Liver (tissue), 3 donors: ENCODE measurements at regions not wholly inside any gene's neighbourhood (a gene's known extent, or its start where the extent isn't known, plus 50 kb on each side); places are given as distances from the start of the nearest gene placed in this dataset.

Experiments used
- EGR1 ChIP-seq, 2 donors: IDR thresholded peaks; 2 replicates each; pipeline ENCODE4 v1.6.1; 2016 to 2018; ENCODE audit warnings: antibody characterized with exemption in 2 of 2, low read depth in 2 of 2
- GABPA ChIP-seq, 2 donors: IDR thresholded peaks in 1 of 2; conservative IDR thresholded peaks in 1 of 2; 2 replicates each; pipeline ENCODE4 v1.6.1; 2016; ENCODE audit warnings: antibody characterized with exemption in 2 of 2, mild to moderate bottlenecking in 1 of 2, moderate library complexity in 1 of 2
- JUND ChIP-seq, 2 donors: IDR thresholded peaks; 2 replicates each; pipeline ENCODE4 v1.6.1; 2016; ENCODE audit warnings: antibody characterized with exemption in 2 of 2
- RAD21 ChIP-seq, 2 donors: IDR thresholded peaks; 2 replicates each; pipeline ENCODE4 v1.6.1; 2016; ENCODE audit warnings: antibody characterized with exemption in 2 of 2, mild to moderate bottlenecking in 2 of 2
- RXRA ChIP-seq, 2 donors: IDR thresholded peaks; 2 replicates each; pipeline ENCODE4 v1.6.1; 2017 to 2018; ENCODE audit warnings: antibody characterized with exemption in 2 of 2, mild to moderate bottlenecking in 1 of 2
- SP1 ChIP-seq: IDR thresholded peaks from 2 replicates; pipeline ENCODE4 v1.6.1; 2018; ENCODE audit warnings: antibody characterized with exemption, mild to moderate bottlenecking
- TAF1 ChIP-seq: conservative IDR thresholded peaks from 2 replicates; pipeline ENCODE4 v1.6.1; 2016; ENCODE audit warnings: antibody characterized with exemption, mild to moderate bottlenecking
- YY1 ChIP-seq: IDR thresholded peaks from 2 replicates; pipeline ENCODE4 v1.6.1; 2016; ENCODE audit warnings: antibody characterized with exemption, mild to moderate bottlenecking
- TF ChIP-seq, protein P1 (sequence below): IDR thresholded peaks from 2 replicates; pipeline ENCODE4 v1.6.1; 2016; ENCODE audit warnings: antibody characterized with exemption
- TF ChIP-seq, protein P2 (sequence below): fragments of 150-350 bp; IDR thresholded peaks from 2 replicates; pipeline ENCODE4 v1.5.1; 2017; ENCODE audit warnings: improper control_type of control experiment, low read depth, low read length; ENCODE audit not compliant: missing input control
- TF ChIP-seq, protein P3 (sequence below): IDR thresholded peaks from 2 replicates; pipeline ENCODE4 v1.6.1; 2016; ENCODE audit warnings: antibody characterized with exemption
- TF ChIP-seq, protein P4 (sequence below): IDR thresholded peaks from 2 replicates; pipeline ENCODE4 v1.6.1; 2016; ENCODE audit warnings: antibody characterized with exemption, mild to moderate bottlenecking
- donor health status: healthy.
- donor health status: healthy.

DNA sequence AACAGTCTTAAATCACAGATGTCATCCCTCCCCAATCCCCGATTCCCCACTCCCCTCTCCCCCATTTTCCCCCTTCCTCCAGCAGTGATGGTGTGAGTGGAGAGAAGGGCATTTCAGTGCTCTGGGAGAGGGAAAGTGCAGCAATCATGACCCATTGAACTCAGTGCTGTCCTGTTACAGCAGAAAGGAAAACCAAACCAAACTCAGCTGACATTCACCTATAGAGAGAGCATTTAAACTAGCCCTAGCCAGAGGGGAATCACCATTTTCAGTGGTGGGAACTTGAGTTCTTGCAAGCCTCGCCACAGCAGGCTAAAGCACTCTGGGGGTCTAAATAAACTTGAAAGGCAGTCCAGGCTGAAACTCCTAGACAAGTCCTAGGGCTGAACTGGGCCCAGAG lies 129.9 kb upstream of the COL21A1 start:
- no peak for TF ChIP-seq RAD21 (IDR thresholded peaks at IDR 0.05)
- TF ChIP-seq, protein P1, sequence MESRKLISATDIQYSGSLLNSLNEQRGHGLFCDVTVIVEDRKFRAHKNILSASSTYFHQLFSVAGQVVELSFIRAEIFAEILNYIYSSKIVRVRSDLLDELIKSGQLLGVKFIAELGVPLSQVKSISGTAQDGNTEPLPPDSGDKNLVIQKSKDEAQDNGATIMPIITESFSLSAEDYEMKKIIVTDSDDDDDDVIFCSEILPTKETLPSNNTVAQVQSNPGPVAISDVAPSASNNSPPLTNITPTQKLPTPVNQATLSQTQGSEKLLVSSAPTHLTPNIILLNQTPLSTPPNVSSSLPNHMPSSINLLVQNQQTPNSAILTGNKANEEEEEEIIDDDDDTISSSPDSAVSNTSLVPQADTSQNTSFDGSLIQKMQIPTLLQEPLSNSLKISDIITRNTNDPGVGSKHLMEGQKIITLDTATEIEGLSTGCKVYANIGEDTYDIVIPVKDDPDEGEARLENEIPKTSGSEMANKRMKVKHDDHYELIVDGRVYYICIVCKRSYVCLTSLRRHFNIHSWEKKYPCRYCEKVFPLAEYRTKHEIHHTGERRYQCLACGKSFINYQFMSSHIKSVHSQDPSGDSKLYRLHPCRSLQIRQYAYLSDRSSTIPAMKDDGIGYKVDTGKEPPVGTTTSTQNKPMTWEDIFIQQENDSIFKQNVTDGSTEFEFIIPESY, result no peak
- TF ChIP-seq, protein P2, sequence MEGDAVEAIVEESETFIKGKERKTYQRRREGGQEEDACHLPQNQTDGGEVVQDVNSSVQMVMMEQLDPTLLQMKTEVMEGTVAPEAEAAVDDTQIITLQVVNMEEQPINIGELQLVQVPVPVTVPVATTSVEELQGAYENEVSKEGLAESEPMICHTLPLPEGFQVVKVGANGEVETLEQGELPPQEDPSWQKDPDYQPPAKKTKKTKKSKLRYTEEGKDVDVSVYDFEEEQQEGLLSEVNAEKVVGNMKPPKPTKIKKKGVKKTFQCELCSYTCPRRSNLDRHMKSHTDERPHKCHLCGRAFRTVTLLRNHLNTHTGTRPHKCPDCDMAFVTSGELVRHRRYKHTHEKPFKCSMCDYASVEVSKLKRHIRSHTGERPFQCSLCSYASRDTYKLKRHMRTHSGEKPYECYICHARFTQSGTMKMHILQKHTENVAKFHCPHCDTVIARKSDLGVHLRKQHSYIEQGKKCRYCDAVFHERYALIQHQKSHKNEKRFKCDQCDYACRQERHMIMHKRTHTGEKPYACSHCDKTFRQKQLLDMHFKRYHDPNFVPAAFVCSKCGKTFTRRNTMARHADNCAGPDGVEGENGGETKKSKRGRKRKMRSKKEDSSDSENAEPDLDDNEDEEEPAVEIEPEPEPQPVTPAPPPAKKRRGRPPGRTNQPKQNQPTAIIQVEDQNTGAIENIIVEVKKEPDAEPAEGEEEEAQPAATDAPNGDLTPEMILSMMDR, result no peak
- TF ChIP-seq, protein P3, sequence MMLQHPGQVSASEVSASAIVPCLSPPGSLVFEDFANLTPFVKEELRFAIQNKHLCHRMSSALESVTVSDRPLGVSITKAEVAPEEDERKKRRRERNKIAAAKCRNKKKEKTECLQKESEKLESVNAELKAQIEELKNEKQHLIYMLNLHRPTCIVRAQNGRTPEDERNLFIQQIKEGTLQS, result no peak
- TF ChIP-seq YY1, result no peak
- TF ChIP-seq JUND (IDR thresholded peaks at IDR 0.05), result no peak
- TF ChIP-seq GABPA (IDR thresholded peaks at IDR 0.05 in 1 of 2, conservative IDR thresholded peaks at IDR 0.05 in 1 of 2), result no peak
- TF ChIP-seq, protein P4, sequence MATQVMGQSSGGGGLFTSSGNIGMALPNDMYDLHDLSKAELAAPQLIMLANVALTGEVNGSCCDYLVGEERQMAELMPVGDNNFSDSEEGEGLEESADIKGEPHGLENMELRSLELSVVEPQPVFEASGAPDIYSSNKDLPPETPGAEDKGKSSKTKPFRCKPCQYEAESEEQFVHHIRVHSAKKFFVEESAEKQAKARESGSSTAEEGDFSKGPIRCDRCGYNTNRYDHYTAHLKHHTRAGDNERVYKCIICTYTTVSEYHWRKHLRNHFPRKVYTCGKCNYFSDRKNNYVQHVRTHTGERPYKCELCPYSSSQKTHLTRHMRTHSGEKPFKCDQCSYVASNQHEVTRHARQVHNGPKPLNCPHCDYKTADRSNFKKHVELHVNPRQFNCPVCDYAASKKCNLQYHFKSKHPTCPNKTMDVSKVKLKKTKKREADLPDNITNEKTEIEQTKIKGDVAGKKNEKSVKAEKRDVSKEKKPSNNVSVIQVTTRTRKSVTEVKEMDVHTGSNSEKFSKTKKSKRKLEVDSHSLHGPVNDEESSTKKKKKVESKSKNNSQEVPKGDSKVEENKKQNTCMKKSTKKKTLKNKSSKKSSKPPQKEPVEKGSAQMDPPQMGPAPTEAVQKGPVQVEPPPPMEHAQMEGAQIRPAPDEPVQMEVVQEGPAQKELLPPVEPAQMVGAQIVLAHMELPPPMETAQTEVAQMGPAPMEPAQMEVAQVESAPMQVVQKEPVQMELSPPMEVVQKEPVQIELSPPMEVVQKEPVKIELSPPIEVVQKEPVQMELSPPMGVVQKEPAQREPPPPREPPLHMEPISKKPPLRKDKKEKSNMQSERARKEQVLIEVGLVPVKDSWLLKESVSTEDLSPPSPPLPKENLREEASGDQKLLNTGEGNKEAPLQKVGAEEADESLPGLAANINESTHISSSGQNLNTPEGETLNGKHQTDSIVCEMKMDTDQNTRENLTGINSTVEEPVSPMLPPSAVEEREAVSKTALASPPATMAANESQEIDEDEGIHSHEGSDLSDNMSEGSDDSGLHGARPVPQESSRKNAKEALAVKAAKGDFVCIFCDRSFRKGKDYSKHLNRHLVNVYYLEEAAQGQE, result no peak
- no peak for TF ChIP-seq SP1
- TF ChIP-seq EGR1 (IDR thresholded peaks at IDR 0.05; ENCODE audit: low read depth in 2 of 2), result no peak
- no peak for TF ChIP-seq RXRA (IDR thresholded peaks at IDR 0.05)
- no peak for TF ChIP-seq TAF1
